NCI-H1930 (cell line): ENCODE measurements at regions not wholly inside any gene's neighbourhood (a gene's known extent, or its start where the extent isn't known, plus 50 kb on each side); places are given as distances from the start of the nearest gene placed in this dataset.

Source experiments
- DNase-seq, 2 experiments: peaks; one replicate each; lab custom pipeline; 2025; lab: John Stamatoyannopoulos, UW

GRCh38 chr6:128666405-128666804 lies 146.0 kb upstream of the PTPRK start:
- no peak for DNase-seq

DNA sequence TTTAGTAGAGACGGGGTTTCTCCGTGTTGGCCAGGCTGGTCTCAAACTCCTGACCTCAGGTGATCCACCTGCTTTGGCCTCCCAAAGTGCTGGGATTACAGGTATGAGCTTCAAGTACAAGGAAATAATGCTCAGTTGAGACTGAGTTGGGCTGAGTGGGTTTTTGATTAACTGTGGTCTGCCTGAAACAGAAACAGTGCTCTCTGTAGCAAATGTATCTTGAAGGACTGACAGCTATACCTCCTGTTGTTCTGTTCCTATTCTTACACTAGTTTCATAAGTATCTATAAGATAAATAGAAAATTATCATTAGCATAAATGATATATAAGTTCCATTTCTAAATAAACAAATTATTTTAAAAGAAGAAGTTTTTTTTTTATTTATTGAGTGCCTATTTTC lies 142.8 kb upstream of the PTPRK start:
- no peak for DNase-seq

DNA sequence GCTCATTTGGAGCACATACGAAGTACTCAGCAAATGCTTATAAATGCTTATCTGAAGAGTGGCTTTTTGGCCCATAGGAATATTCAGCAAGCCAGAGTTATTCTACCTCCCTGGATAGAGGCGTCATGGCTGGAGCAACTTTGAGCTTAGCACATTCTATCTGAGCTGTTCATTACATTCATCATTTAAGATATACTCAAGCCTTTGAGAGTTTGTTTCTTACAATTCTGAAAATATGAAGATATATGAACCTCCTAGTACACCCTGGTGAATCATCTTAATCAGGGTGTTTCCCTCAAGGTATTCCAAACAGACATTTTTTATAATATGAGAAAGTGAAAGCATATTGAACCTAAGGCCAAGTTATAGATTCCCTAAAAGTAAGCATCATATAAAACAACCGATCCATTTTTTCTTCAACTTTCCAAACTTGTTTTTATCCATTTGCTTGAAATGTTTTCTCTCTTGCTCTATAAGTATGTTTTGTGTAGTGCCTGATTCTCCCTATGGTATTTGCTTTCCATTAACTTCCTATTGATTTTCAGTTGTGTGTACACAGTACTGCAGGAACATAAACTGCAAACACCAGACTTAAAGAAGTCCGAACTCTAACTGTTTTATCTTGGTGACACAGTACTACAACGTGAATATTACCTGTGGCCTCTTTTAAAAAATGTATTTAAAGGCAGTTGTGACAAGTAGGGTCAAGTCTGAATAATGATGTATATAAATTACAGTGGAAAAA lies 139.7 kb upstream of the PTPRK start:
- no peak for DNase-seq

GRCh38 chr6:128659276-128659675 lies 138.9 kb upstream of the PTPRK start:
- DNase-seq: no peak

- no peak for DNase-seq
Observed at GRCh38 chr6:128657181-128657580, 136.8 kb upstream of the PTPRK start.

- no peak for DNase-seq
Observed at GRCh38 chr6:128655978-128656498, 135.6 kb upstream of the PTPRK start.

GRCh38 chr6:128648022-128648598 lies 127.7 kb upstream of the PTPRK start:
- DNase-seq: no peak

- no peak for DNase-seq
Observed at GRCh38 chr6:128642132-128642531, 121.7 kb upstream of the PTPRK start.

- DNase-seq: no peak
Observed at GRCh38 chr6:128641703-128642102, 121.3 kb upstream of the PTPRK start.

- no peak for DNase-seq
Observed at GRCh38 chr6:128638817-128639216, 118.4 kb upstream of the PTPRK start.

DNA sequence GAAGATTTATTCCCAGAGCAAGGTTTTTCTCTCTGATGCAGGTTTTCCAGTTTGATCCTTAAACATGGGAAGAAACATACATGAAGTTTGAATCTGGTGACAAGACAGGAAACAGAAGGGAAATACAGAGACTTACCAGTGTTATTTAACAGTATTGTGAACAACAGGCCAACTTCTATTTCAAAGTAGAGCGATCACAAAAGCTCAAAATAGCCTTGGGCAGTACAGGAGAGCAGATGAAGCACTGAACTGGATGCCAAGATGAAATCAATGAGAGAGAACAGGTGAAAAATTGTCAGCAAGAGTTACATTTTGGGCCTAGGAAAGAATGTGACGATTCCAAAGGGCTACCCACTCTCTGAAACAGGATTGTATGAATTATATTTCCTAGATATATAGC lies 114.8 kb upstream of the PTPRK start:
- no peak for DNase-seq

GRCh38 chr6:128632131-128632530 lies 111.7 kb upstream of the PTPRK start:
- no peak for DNase-seq

DNA sequence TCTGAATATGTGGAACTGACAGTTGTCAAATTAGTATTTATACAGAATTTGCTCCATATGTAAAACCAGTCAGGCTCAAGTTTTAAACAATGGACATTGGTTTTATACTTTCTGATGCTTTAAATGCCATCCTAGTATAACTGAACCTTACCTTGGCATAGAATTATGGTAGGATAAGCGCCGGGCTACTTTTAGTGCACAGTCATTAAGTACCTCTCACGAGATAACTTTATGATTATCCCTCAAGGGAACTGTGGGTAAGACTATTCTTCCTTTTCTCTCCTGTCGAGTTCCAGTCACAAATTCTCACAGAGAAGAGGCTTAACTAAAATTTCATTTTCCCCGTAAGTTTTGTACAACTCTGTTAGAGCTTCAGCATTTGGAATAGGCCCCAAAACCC lies 110.6 kb upstream of the PTPRK start:
- DNase-seq: no peak

GRCh38 chr6:128630213-128630612 lies 109.8 kb upstream of the PTPRK start:
- no peak for DNase-seq

DNA sequence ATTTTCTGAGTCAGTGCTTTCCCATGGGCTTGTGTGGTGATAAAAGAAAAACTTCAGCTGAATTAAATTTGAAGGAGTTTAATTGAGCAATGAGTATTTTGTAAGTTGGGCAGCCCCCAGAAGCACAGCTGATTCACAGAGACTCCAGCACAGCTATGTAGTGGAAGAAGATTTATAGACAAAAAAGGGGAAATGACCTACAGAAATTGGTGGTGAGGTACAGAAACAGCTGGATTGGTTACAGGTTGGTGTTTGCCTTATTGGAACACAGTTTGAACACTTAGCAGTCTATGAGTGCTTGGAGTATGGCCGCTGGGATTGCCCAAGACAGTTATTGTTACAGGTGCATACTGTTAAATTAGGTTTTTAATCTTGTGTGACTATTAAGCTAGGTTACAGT lies 96.9 kb upstream of the PTPRK start:
- DNase-seq: no peak

DNA sequence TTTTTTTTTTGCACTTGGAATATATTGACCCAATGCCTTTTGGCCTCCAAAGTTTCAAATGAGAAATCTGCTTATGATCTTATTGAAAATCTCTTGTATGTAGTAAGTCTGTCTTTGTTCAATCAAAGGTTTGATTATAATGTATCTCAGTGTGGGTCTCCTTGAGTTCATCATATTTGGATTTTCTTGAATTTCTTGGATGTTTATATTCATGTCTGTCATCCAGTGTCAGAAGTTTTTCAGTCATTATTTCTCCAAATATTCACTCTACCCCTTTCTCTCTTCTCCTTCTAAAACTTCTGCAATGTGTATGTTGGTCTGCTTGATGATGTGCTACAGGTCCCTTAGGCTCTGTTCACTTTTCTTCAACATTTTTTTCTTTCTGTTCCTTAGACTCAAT lies 95.9 kb upstream of the PTPRK start:
- no peak for DNase-seq

DNA sequence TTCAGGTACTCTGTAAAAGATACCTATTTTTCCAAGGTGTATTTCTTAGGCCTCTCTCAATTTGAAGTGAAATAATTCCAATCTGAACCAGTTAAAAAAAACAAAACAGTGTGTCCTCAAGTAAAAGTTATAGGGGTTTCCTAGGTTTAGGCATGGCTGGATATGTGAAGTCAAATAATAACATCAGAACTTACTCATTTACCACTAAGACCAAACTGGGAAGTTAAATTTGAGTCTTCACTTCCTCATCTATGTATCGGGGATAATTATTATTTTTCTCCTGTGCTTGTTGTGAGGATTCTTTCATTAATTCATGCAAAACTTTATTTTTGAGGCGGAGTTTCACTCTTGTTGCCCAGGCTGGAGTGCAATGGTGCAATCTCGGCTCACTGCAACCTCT lies 86.2 kb upstream of the PTPRK start:
- no peak for DNase-seq

DNA sequence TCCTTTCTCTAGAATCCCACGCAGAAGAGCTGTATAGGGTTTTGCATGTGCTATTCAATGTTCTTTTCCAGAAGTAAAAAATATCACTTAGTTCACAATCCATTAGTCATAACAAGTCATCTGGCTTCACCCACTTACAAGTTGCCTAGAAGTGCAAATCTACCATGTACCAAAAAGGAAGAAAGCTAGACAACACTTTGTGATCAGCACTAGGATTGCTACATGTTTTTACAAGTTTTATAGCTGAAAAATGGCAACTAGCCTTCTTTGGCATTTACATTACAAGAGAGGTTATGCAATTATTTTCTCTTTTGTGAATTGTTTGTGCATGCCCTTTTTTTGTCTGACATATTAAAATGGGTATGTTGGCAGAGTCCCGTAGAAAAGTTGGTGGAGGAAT lies 85.6 kb upstream of the PTPRK start:
- no peak for DNase-seq

DNA sequence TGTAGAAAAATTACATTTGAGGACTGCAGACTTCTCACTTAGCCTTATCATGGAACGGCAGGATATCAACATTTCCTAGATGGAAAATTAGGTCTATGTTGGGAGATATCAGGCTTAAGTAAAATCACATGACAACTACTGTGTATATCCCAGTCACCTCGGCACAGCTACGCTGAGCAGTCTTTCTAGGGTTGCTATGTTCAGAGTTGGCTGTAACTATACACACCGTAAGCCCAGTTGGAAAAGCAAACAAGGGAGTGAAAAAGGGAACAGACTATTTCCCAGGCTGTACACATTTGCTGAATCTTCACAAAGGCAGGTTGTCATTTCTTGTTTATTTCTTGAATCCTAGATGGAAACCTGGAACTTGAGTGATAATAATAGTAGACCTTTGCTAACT lies 80.7 kb upstream of the PTPRK start:
- DNase-seq: peak in 1 of 2 experiments; percentile 14

DNA sequence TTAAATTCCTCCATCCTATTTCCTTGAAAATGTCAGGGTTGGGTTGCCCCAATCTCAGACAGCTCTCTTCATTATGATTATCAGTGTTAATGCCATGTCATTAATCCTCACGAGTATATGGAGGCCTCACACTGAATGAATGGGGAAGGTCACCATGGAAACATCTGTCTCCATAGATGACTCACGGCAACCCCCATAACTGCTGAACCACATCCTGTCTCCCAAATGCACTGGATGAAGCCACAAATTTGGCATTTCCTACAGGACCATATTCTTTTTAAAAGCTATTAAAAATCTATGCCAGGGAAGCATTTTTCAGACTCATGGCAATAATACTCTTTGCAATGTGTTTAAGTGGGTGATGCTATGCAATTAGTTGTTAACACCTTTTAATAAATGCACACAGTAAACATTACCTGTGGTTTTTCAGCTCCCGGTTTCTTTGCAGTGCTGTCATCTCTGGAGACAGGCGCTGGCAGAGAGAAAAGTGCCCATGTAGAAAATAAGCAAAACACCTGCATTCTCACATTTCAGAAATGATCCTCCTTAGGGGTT lies 80.1 kb upstream of the PTPRK start:
- DNase-seq: no peak

DNA sequence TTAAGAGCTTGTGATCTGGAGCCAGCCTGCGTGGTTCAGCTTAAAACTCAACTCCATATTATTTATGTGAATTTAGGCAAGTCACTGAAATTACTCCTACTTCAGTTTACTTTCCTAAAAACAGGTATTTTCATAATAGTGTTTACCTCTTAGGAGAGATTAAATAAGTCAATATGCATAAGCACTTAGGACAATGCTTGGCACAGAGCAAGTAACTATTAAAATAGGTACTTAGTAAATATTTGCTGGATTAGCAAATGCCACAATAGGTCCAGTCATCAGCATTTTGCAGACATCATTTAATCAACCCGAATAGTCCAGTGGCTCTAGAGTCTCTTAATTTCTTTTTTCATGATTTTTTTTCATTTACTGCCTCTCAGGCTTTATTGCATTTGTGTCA lies 78.6 kb upstream of the PTPRK start:
- no peak for DNase-seq

- DNase-seq: no peak
Observed at GRCh38 chr6:128598571-128598970, 78.2 kb upstream of the PTPRK start.

DNA sequence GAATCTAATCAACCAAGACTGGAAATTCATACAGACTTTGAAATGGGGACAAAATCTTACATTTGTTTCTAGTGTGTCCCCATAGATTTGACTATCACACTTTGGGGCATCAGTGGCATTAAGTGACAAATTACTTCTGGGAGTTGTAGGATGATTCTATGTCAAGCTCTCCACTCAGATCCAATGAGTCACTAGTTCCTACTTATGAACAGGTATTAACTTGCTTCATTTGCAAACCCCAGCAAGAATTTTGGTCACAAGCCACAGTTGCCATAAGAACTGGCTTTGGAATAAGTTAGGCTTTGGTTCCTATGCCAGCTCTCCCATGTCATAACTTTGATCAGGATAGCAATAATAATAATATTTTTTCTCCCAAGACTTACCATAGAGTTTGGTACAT lies 77.6 kb upstream of the PTPRK start:
- no peak for DNase-seq

- DNase-seq: no peak
Observed at GRCh38 chr6:128597004-128597403, 76.6 kb upstream of the PTPRK start.
